ENCODE measurements at regions not wholly inside any gene's neighbourhood (a gene's known extent, or its start where the extent isn't known, plus 50 kb on each side); places are given as distances from the start of the nearest gene placed in this dataset.

DNA sequence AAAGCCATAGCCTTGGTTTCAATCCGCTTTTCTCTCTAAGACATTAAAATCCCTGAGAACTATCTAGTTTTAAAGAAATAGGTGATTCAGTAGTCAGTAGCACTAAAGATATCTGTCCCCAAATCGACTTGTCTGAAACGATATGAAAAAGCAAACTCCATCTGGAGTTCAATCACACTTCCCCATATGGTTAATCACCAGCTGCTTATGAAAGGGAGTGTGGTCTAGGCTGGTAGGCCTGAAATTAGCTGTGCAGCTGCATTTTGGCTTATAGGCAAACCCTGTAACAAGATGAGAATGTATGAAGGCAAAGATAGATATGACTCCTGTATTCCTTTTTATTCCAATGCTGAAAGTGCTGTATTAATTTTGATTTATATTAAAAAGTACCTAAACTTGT is 65.9 kb downstream of the DMRTA1 start (continued):
- TF ChIP-seq SP7 (tag by site-specific recombination; IDR thresholded peaks at IDR 0.05) (no peak), ZNF777 (tag by site-specific recombination; IDR thresholded peaks at IDR 0.05; ENCODE audit: borderline replicate concordance) (no peak), ZNF19 (tag by site-specific recombination; IDR thresholded peaks at IDR 0.05; ENCODE audit: low read depth) (no peak), ATF2 (tag by site-specific recombination; IDR thresholded peaks at IDR 0.05; ENCODE audit: low read depth) (no peak), ZNF510 (tag by site-specific recombination; IDR thresholded peaks at IDR 0.05; ENCODE audit: insufficient replicate concordance) (no peak)

GRCh38 chr9:22514871-22515270 is 68.2 kb downstream of the DMRTA1 start:
- Histone ChIP-seq H3K4me3 (ENCODE audit: low read depth, low read length) (no peak overlapping the region), H3K9me3 (ENCODE audit: control insufficient read depth, insufficient read depth, low read depth, low read length) (no peaks in the 10 kb centered on the region), H3K27ac (ENCODE audit: extremely low read depth, low read depth, low read length) (no peak overlapping the region), H3K4me1 (ENCODE audit: control insufficient read depth, insufficient read depth, low read length) (no peaks in the 10 kb centered on the region), H3K36me3 (ENCODE audit: control insufficient read depth in 2 of 2, insufficient read depth in 1 of 2, low read length in 2 of 2) (no peaks in the 10 kb centered on the region)
- ChIA-PET POLR2A (no interaction called here), CTCF (no interaction called here)
- TF ChIP-seq ZNF148 (tag by site-specific recombination; IDR thresholded peaks at IDR 0.05; ENCODE audit: borderline replicate concordance): no peak
- no peak for TF ChIP-seq ZSCAN18 (tag by site-specific recombination; IDR thresholded peaks at IDR 0.05)
- no peak for TF ChIP-seq ZBTB48 (tag by site-specific recombination; IDR thresholded peaks at IDR 0.05)
- no peak for TF ChIP-seq ZNF239 (tag by site-specific recombination; IDR thresholded peaks at IDR 0.05)
- TF ChIP-seq, protein P1, sequence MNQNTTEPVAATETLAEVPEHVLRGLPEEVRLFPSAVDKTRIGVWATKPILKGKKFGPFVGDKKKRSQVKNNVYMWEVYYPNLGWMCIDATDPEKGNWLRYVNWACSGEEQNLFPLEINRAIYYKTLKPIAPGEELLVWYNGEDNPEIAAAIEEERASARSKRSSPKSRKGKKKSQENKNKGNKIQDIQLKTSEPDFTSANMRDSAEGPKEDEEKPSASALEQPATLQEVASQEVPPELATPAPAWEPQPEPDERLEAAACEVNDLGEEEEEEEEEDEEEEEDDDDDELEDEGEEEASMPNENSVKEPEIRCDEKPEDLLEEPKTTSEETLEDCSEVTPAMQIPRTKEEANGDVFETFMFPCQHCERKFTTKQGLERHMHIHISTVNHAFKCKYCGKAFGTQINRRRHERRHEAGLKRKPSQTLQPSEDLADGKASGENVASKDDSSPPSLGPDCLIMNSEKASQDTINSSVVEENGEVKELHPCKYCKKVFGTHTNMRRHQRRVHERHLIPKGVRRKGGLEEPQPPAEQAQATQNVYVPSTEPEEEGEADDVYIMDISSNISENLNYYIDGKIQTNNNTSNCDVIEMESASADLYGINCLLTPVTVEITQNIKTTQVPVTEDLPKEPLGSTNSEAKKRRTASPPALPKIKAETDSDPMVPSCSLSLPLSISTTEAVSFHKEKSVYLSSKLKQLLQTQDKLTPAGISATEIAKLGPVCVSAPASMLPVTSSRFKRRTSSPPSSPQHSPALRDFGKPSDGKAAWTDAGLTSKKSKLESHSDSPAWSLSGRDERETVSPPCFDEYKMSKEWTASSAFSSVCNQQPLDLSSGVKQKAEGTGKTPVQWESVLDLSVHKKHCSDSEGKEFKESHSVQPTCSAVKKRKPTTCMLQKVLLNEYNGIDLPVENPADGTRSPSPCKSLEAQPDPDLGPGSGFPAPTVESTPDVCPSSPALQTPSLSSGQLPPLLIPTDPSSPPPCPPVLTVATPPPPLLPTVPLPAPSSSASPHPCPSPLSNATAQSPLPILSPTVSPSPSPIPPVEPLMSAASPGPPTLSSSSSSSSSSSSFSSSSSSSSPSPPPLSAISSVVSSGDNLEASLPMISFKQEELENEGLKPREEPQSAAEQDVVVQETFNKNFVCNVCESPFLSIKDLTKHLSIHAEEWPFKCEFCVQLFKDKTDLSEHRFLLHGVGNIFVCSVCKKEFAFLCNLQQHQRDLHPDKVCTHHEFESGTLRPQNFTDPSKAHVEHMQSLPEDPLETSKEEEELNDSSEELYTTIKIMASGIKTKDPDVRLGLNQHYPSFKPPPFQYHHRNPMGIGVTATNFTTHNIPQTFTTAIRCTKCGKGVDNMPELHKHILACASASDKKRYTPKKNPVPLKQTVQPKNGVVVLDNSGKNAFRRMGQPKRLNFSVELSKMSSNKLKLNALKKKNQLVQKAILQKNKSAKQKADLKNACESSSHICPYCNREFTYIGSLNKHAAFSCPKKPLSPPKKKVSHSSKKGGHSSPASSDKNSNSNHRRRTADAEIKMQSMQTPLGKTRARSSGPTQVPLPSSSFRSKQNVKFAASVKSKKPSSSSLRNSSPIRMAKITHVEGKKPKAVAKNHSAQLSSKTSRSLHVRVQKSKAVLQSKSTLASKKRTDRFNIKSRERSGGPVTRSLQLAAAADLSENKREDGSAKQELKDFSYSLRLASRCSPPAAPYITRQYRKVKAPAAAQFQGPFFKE (tag by site-specific recombination; IDR thresholded peaks at IDR 0.05; ENCODE audit: borderline replicate concordance): no peak
- TF ChIP-seq ZBTB10 (tag by site-specific recombination; IDR thresholded peaks at IDR 0.05): no peak
- TF ChIP-seq KLF7 (tag by site-specific recombination; IDR thresholded peaks at IDR 0.05; ENCODE audit: borderline replicate concordance): no peak
